Right atrium auricular region (tissue), 2 donors: ENCODE measurements at regions not wholly inside any gene's neighbourhood (a gene's known extent, or its start where the extent isn't known, plus 50 kb on each side); places are given as distances from the start of the nearest gene placed in this dataset.

ENCODE experiments used
- DNase-seq: peaks from one replicate; pipeline ENCODE4 v3.0.0-alpha.2; 2019; ENCODE audit warnings: low spot score
- H3K27ac ChIP-seq, 2 donors: fragments of 200-600 bp; sonication (generic); 1 replicate in 1 of 2; 2 replicates in 1 of 2; pipeline ENCODE4 v1.5.1; 2016 to 2019
- H3K27me3 ChIP-seq, 2 donors: fragments of 200-600 bp; sonication (generic); one replicate each; pipeline versions ENCODE4 v1.5.1 to v1.6.0; 2017 to 2019
- H3K36me3 ChIP-seq: fragments of 200-600 bp; sonication (generic); one replicate; pipeline ENCODE4 v1.5.1; 2016
- H3K4me1 ChIP-seq, 2 donors: fragments of 200-600 bp; sonication (generic); one replicate each; pipeline versions ENCODE4 v1.5.1 to v1.6.0; 2017 to 2019
- H3K4me3 ChIP-seq, 2 donors: fragments of 200-600 bp; sonication (generic); 1 replicate in 1 of 2; 2 replicates in 1 of 2; pipeline ENCODE4 v1.5.1; 2017 to 2019; ENCODE audit warnings: mild to moderate bottlenecking in 1 of 2, moderate library complexity in 1 of 2
- H3K9me3 ChIP-seq, 2 donors: fragments of 200-600 bp; sonication (generic); one replicate each; pipeline ENCODE4 v1.5.1; 2019
- TF ChIP-seq, protein P1 (sequence below), 2 donors: fragments of 200-600 bp; sonication (generic); IDR thresholded peaks; one replicate each; pipeline ENCODE4 v1.5.1; 2019; ENCODE audit warnings: antibody characterized with exemption in 2 of 2

DNA sequence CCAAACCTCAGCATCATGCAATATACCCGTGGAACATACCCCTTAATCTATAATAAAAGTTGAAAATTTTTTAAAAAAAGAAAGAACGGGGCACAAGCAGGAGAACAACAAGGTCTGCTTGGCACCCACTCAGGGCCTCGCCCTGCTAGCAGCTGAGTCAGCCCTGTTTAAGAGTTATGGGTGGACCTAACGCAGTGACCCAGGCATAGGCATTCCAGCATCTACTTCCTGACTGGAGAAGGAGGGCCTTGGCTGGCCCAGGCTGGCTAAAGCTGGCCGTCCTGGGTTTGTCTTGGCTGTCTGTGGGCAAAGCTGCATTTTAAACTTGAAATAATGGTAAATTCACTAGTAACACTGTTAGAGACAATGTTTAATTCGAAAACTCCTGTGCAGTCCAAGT, 236.7 kb upstream of the PGRMC2 start:
- TF ChIP-seq, protein P1, sequence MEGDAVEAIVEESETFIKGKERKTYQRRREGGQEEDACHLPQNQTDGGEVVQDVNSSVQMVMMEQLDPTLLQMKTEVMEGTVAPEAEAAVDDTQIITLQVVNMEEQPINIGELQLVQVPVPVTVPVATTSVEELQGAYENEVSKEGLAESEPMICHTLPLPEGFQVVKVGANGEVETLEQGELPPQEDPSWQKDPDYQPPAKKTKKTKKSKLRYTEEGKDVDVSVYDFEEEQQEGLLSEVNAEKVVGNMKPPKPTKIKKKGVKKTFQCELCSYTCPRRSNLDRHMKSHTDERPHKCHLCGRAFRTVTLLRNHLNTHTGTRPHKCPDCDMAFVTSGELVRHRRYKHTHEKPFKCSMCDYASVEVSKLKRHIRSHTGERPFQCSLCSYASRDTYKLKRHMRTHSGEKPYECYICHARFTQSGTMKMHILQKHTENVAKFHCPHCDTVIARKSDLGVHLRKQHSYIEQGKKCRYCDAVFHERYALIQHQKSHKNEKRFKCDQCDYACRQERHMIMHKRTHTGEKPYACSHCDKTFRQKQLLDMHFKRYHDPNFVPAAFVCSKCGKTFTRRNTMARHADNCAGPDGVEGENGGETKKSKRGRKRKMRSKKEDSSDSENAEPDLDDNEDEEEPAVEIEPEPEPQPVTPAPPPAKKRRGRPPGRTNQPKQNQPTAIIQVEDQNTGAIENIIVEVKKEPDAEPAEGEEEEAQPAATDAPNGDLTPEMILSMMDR (IDR thresholded peaks at IDR 0.05) = no peak
- no peak for DNase-seq
- Histone ChIP-seq H3K27ac (peak overlapping the region; percentile 54 to 63), H3K27me3 (no peaks in the 10 kb centered on the region), H3K9me3 (no peaks in the 10 kb centered on the region), H3K4me3 (no peak overlapping the region), H3K36me3 (no peaks in the 10 kb centered on the region), H3K4me1 (peaks cover 0 to 40% of the 10 kb centered on the region in 2 donors)

DNA sequence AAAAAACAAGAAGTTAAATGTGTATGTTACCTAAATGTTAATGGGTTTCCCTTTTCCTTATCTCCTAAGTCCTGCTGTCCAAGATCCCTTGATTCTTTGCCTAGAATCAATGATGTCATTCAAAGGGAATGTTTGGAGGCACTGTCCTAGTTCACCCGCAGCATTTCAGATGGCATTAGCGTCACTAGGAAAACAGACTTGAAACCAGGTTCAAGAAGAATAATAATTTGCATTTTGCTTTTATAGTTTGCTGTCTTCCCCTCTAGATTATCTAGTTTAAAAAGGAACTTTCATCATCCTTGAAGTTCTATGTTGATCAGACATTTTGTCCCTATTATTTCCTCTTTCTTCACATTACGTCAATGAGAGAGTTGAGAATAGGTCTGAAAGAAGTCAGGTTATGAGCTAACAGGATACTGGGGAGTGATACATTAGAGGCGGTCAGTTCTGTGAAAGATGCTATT, 234.1 kb upstream of the PGRMC2 start:
- peak overlapping the region in 1 of 2 donors; percentile 1 for H3K27ac ChIP-seq
- peaks cover 0 to 42% of the 10 kb centered on the region in 2 donors for H3K4me1 ChIP-seq
- H3K4me3 ChIP-seq = no peak overlapping the region
- DNase-seq = no peak
- H3K36me3 ChIP-seq = no peaks in the 10 kb centered on the region
- no peaks in the 10 kb centered on the region for H3K9me3 ChIP-seq
- H3K27me3 ChIP-seq = no peaks in the 10 kb centered on the region
- TF ChIP-seq, protein P1 (IDR thresholded peaks at IDR 0.05) = no peak

DNA sequence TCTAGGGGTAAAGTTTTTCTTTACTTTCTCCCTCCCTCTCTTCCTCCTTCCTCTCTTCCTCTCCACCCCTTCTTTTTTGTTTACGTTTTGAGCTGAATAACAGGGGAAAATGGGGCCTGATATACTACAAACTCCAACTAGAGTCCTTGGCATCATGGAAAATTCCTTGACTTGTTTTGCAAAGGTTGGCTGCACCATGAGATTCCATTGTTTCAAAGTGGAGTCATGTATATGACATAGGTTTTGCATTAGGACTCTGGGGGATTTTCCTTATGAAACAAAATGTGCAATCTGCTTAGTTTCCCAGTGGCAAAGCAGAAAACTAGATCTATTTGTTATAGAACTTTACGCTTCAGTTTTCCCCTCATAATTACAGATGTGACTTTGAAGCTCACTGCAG, 233.5 kb upstream of the PGRMC2 start:
- DNase-seq = no peak
- no peaks in the 10 kb centered on the region for H3K9me3 ChIP-seq
- no peaks in the 10 kb centered on the region for H3K27me3 ChIP-seq
- H3K4me3 ChIP-seq = no peak overlapping the region
- TF ChIP-seq, protein P1 (IDR thresholded peaks at IDR 0.05) = no peak
- no peaks in the 10 kb centered on the region for H3K36me3 ChIP-seq
- H3K4me1 ChIP-seq = peaks cover 0 to 42% of the 10 kb centered on the region in 2 donors
- H3K27ac ChIP-seq = peak overlapping the region in 1 of 2 donors; percentile 1

DNA sequence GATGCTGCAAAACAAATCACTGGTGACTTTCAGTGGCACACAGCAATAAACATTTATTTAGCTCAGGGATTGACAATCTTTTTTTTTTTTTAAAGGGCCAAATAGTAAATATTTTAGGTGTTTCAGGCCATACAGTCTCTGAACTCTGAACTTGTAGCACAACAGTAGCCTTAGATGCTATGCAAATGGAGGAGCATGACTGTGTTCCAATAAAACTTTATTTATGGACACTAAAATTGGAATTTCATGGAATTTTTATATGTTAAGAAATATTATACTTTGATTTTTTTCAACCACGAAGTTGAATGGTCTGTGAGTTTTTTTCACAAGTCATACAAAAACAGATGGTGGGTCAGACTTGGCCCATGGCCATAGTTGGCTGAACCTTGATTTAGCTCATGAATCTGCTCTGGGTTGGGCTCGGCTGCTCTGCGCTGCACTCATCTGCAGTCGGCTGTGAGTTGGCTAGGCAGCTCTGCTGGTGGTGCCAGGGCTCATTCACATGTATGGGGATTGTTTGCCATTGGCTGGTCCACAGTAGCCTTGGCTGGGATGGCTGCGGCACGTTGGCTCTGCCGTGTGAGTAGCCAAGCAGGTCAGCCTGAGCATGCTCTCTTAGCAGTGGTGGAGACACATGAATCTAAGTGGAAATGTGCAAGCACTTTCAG, 231.7 kb upstream of the PGRMC2 start:
- Histone ChIP-seq H3K36me3 (no peaks in the 10 kb centered on the region), H3K27ac (peak overlapping the region; percentile 20 to 76), H3K9me3 (no peaks in the 10 kb centered on the region), H3K4me3 (no peak overlapping the region), H3K27me3 (no peaks in the 10 kb centered on the region), H3K4me1 (peaks cover 0 to 35% of the 10 kb centered on the region in 2 donors)
- TF ChIP-seq, protein P1 (IDR thresholded peaks at IDR 0.05) = no peak
- no peak for DNase-seq

DNA sequence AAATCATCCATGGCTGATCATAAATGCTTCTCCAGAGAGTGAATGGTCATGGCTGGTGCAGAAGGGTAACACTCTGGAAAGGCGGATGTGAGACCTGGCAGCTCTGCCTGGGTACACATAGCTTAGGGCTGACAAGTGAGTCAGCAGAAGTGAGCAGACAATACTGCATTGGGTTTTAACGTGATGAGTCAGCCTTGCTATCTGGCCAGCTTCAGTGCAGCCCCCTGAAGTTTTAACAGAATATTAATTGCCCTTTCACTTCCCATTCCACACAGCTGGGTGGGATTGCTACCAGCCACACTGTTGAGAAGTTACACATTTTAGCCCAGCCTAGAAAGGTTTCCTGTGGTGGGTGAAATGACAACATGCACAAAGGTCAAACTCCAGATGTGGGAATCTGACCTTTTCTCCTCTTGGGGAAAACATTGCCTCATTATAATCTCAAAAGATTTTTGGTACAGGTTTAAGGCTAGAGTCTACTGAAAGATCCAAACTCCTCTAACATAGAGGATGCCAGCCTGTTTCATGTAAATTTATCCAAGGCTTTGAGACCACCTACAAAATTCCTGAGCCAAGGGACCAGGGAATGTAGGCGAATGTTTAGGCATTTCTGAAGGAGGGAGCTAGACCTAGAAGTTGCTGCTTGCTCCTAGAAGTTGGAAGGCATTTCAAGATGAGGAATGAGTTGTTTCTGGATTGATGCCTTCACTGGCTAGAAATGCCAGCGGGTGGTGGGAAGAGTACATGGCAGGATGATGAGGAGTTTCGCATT, 230.3 kb upstream of the PGRMC2 start:
- peak; percentile 78 for DNase-seq
- no peaks in the 10 kb centered on the region for H3K9me3 ChIP-seq
- H3K4me3 ChIP-seq = no peak overlapping the region
- H3K27me3 ChIP-seq = no peaks in the 10 kb centered on the region
- TF ChIP-seq, protein P1 (IDR thresholded peaks at IDR 0.05) = no peak
- H3K4me1 ChIP-seq = peaks cover 0 to 35% of the 10 kb centered on the region in 2 donors
- no peaks in the 10 kb centered on the region for H3K36me3 ChIP-seq
- H3K27ac ChIP-seq = peak overlapping the region; percentile 28 to 76
